Loucy (cell line): ENCODE measurements at regions not wholly inside any gene's neighbourhood (a gene's known extent, or its start where the extent isn't known, plus 50 kb on each side); places are given as distances from the start of the nearest gene placed in this dataset.

Experiments
- H2AFZ ChIP-seq: fragments of 200-600 bp; sonication (generic); 2 replicates; pipeline ENCODE4 v1.6.0; 2016; ENCODE audit warnings: antibody characterized with exemption, mild to moderate bottlenecking, low read length, moderate library complexity
- H3F3A ChIP-seq: fragments of 200-600 bp; 2 replicates; pipeline ENCODE4 v1.6.0; 2016; ENCODE audit warnings: antibody characterized with exemption, low read depth, mild to moderate bottlenecking
- H3K27me3 ChIP-seq: fragments of 200-600 bp; sonication (generic); 2 replicates; pipeline ENCODE4 v1.6.1; 2014; ENCODE audit warnings: low read length, mild to moderate bottlenecking; ENCODE audit not compliant: insufficient read depth, poor library complexity, severe bottlenecking
- H3K36me3 ChIP-seq: fragments of 200-600 bp; sonication (generic); 2 replicates; pipeline ENCODE4 v1.6.1; 2016; ENCODE audit warnings: low read length; ENCODE audit not compliant: insufficient read depth
- H3K4me1 ChIP-seq: fragments of 200-600 bp; sonication (generic); 2 replicates; pipeline ENCODE4 v1.5.1; 2014; ENCODE audit warnings: low read length, mild to moderate bottlenecking; ENCODE audit not compliant: insufficient read depth, poor library complexity, severe bottlenecking
- H3K4me2 ChIP-seq: fragments of 200-600 bp; sonication (generic); 2 replicates; pipeline ENCODE4 v1.6.0; 2014; ENCODE audit warnings: antibody characterized with exemption, low read length, low read depth, mild to moderate bottlenecking; ENCODE audit not compliant: poor library complexity, severe bottlenecking
- H3K4me3 ChIP-seq: fragments of 200-600 bp; sonication (generic); 2 replicates; pipeline ENCODE4 v1.5.1; 2014; ENCODE audit warnings: low read length, mild to moderate bottlenecking, mixed read lengths; ENCODE audit not compliant: poor library complexity, severe bottlenecking
- H3K79me2 ChIP-seq: fragments of 200-600 bp; sonication (generic); 2 replicates; pipeline ENCODE4 v1.6.1; 2014; ENCODE audit warnings: low read length; ENCODE audit not compliant: insufficient read depth
- H3K9ac ChIP-seq: fragments of 200-600 bp; sonication (generic); 2 replicates; pipeline ENCODE4 v1.6.0; 2014; ENCODE audit warnings: mild to moderate bottlenecking, low read depth, low read length, moderate library complexity; ENCODE audit not compliant: poor library complexity, severe bottlenecking
- H3K9me2 ChIP-seq: fragments of 200-600 bp; sonication (generic); replicated peaks from 2 replicates; pipeline ENCODE4 v1.6.1; 2016; ENCODE audit warnings: low read depth, low read length, mixed read lengths
- H3K9me3 ChIP-seq: fragments of 200-600 bp; sonication (generic); 2 replicates; pipeline ENCODE4 v1.6.1; 2014; ENCODE audit warnings: mild to moderate bottlenecking, antibody characterized with exemption, low read length, low read depth; ENCODE audit not compliant: insufficient read depth
- H4K20me1 ChIP-seq: fragments of 200-600 bp; sonication (generic); 2 replicates; pipeline ENCODE4 v1.6.0; 2014; ENCODE audit warnings: antibody characterized with exemption, low read length, mild to moderate bottlenecking; ENCODE audit not compliant: insufficient read depth, poor library complexity, severe bottlenecking
- EZH2phosphoT487 ChIP-seq: fragments of 200-600 bp; IDR thresholded peaks from 2 replicates; pipeline ENCODE4 v1.6.1; 2018; ENCODE audit warnings: antibody characterized with exemption, mild to moderate bottlenecking, moderate library complexity, borderline replicate concordance
- TF ChIP-seq, protein P1 (sequence below): fragments of 200-600 bp; sonication (generic); conservative IDR thresholded peaks from 2 replicates; pipeline ENCODE4 v1.5.1; 2014; ENCODE audit warnings: mild to moderate bottlenecking, antibody characterized with exemption, low read length

DNA sequence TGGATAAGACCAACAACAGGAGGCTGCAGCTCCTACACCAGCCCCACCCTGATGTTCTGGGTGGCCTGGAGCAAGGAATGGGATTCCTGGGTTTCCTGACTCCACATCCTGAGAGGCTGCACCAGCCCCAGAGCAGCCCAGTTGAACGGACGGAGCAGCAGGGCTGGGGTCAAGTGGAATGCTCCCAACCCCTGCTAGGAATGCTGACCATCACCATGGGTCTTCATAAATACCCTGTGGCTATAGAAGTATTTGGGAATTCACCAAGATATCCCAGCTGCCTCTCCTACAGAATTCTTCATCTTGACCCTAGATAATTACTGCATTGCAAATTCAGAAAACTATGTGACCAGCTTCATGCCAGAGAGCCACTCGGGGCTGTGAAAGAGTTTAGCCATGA, 180.3 kb downstream of the THBS2 start:
- no peaks in the 10 kb centered on the region for H3K4me1 ChIP-seq
- no peaks in the 10 kb centered on the region for H3K27me3 ChIP-seq
- H3K4me2 ChIP-seq, result no peak overlapping the region
- no peaks in the 10 kb centered on the region for H3F3A ChIP-seq
- no peaks in the 10 kb centered on the region for H3K9me2 ChIP-seq
- H3K79me2 ChIP-seq, result no peaks in the 10 kb centered on the region
- H4K20me1 ChIP-seq, result no peaks in the 10 kb centered on the region
- peaks cover 21% of the 10 kb centered on the region; the same call in 1 of the 2 replicates for H3K9me3 ChIP-seq
- TF ChIP-seq, protein P1, sequence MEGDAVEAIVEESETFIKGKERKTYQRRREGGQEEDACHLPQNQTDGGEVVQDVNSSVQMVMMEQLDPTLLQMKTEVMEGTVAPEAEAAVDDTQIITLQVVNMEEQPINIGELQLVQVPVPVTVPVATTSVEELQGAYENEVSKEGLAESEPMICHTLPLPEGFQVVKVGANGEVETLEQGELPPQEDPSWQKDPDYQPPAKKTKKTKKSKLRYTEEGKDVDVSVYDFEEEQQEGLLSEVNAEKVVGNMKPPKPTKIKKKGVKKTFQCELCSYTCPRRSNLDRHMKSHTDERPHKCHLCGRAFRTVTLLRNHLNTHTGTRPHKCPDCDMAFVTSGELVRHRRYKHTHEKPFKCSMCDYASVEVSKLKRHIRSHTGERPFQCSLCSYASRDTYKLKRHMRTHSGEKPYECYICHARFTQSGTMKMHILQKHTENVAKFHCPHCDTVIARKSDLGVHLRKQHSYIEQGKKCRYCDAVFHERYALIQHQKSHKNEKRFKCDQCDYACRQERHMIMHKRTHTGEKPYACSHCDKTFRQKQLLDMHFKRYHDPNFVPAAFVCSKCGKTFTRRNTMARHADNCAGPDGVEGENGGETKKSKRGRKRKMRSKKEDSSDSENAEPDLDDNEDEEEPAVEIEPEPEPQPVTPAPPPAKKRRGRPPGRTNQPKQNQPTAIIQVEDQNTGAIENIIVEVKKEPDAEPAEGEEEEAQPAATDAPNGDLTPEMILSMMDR, result no peak
- TF ChIP-seq EZH2phosphoT487, result no peak
- H3K9ac ChIP-seq, result no peak overlapping the region
- no peak overlapping the region for H2AFZ ChIP-seq
- H3K4me3 ChIP-seq, result no peak overlapping the region
- H3K36me3 ChIP-seq, result no peaks in the 10 kb centered on the region

DNA sequence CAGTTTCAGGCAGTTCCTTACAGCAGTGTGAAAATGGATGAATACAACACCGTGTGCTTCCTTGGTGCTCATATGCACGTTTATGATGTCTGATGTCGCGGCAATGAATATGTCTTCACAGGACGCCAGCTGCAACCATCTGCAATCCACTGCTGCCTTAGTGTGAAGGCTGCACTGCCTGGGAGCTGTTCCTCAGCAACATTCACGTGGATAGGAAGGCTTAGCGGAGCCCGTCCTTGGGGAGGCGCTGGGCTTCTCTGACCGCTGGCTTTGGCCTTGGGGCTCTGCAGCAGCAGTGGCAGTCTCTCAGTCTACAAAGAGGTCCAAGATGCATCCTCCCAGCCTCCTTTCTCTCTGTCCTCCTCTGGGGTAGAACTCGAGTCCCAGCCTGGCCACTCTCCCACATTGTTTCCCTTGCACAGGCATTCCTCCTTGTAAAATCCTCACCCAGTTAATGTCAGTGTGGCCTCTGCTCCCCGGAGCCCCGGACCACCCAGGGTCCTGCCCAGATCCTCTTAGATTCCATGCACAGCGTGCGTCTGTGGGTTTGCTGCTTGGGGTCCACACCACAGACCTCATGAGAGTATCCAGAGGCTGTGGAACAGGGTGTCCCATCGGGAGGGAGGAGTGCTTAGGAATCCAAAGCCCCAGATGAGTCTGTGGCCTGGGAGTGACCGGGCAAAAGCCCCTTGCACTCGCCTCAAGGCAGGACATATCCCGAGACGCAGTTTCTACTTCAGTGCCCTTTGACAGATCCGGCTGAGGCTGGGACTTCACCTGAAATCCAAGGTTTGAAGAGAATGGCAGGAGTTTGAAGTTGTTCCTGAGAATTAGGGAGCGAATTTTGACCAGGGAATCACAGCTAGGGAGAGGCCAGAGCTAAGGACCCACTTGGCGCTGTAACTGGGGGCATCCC, 181.3 kb downstream of the THBS2 start:
- no peaks in the 10 kb centered on the region for H3F3A ChIP-seq
- no peaks in the 10 kb centered on the region for H3K9me2 ChIP-seq
- TF ChIP-seq EZH2phosphoT487, result no peak
- TF ChIP-seq, protein P1, result no peak
- no peak overlapping the region for H3K4me2 ChIP-seq
- no peaks in the 10 kb centered on the region for H3K27me3 ChIP-seq
- no peak overlapping the region for H3K9ac ChIP-seq
- no peak overlapping the region for H2AFZ ChIP-seq
- no peaks in the 10 kb centered on the region for H4K20me1 ChIP-seq
- H3K4me3 ChIP-seq, result no peak overlapping the region
- H3K36me3 ChIP-seq, result no peaks in the 10 kb centered on the region
- H3K4me1 ChIP-seq, result no peaks in the 10 kb centered on the region
- H3K79me2 ChIP-seq, result no peaks in the 10 kb centered on the region
- peaks cover 21% of the 10 kb centered on the region; the same call in 1 of the 2 replicates for H3K9me3 ChIP-seq

DNA sequence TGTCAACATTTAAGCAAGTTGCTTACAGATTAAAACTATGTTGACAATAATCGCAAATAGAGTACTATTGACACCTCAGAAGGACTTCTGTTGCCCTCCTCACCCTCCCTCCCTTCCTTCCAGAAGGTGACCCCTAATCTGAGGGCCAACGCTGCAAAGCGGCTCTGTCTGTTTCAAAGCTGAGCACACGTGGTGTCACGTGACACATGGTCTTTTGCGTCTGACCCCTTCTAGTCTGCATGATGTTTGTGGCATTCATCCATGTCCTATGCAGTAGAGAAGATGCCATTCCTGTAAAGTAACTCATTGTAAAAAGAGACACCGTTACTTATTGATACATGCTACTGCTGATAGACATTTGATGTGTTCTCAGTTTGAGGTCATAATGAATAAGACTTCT, 182.3 kb downstream of the THBS2 start:
- Histone ChIP-seq H2AFZ (no peak overlapping the region), H3K4me1 (no peaks in the 10 kb centered on the region), H3K9me2 (no peaks in the 10 kb centered on the region), H3K79me2 (no peaks in the 10 kb centered on the region), H3F3A (no peaks in the 10 kb centered on the region), H3K9me3 (peaks cover 26% of the 10 kb centered on the region), H3K36me3 (no peaks in the 10 kb centered on the region), H3K4me2 (no peak overlapping the region), H3K9ac (no peak overlapping the region), H3K4me3 (no peak overlapping the region), H4K20me1 (no peaks in the 10 kb centered on the region), H3K27me3 (no peaks in the 10 kb centered on the region)
- no peak for TF ChIP-seq EZH2phosphoT487
- TF ChIP-seq, protein P1, result no peak
